Endothelial cell of umbilical vein (primary cell): ENCODE measurements at regions not wholly inside any gene's neighbourhood (a gene's known extent, or its start where the extent isn't known, plus 50 kb on each side); places are given as distances from the start of the nearest gene placed in this dataset.

ENCODE experiments used
- EZH2 ChIP-seq: IDR thresholded peaks from 2 replicates; pipeline ENCODE4 v1.6.1; 2012; ENCODE audit warnings: borderline replicate concordance, low read depth, mild to moderate bottlenecking, moderate library complexity, low read length, inconsistent platforms; ENCODE audit not compliant: severe bottlenecking
- FOS ChIP-seq: IDR thresholded peaks from 2 replicates; pipeline ENCODE4 v1.6.1; 2011; ENCODE audit warnings: mild to moderate bottlenecking, low read length, moderate library complexity, borderline replicate concordance; ENCODE audit not compliant: insufficient read depth
- GATA2 ChIP-seq: IDR thresholded peaks from 2 replicates; pipeline ENCODE4 v1.7.0; 2011; ENCODE audit warnings: low read depth, mild to moderate bottlenecking, moderate library complexity, mixed read lengths, low read length; ENCODE audit not compliant: insufficient read length, insufficient read depth
- JUN ChIP-seq: IDR thresholded peaks from 2 replicates; pipeline ENCODE4 v1.6.1; 2011; ENCODE audit warnings: borderline replicate concordance, low read depth; ENCODE audit not compliant: insufficient read length, insufficient read depth
- MYC ChIP-seq: IDR thresholded peaks from one replicate; pipeline ENCODE4 v1.6.1; 2011; ENCODE audit warnings: mild to moderate bottlenecking, low read depth, low read length
- POLR2A ChIP-seq: IDR thresholded peaks from 2 replicates; pipeline ENCODE4 v1.6.1; 2012; ENCODE audit warnings: low read depth, mild to moderate bottlenecking, control low read depth, low read length
- POLR2AphosphoS5 ChIP-seq: IDR thresholded peaks from 2 replicates; pipeline ENCODE4 v1.6.1; 2012; ENCODE audit warnings: low read depth, mild to moderate bottlenecking, control low read depth, low read length, moderate library complexity; ENCODE audit not compliant: insufficient read depth
- TF ChIP-seq, protein P1 (sequence below), 2 donors: IDR thresholded peaks; 1 replicate in 1 of 2; 2 replicates in 1 of 2; pipeline ENCODE4 v1.5.1; 2011; ENCODE audit warnings: low read length in 2 of 2, mild to moderate bottlenecking in 2 of 2, moderate library complexity in 2 of 2, control low read depth in 1 of 2, inconsistent platforms in 1 of 2, low read depth in 1 of 2; ENCODE audit not compliant: insufficient read depth in 1 of 2; ENCODE audit errors: extremely low read depth in 1 of 2
- TF ChIP-seq, protein P2 (sequence below): IDR thresholded peaks from 2 replicates; pipeline ENCODE4 v1.6.1; 2011; ENCODE audit not compliant: insufficient read depth, insufficient read length

DNA sequence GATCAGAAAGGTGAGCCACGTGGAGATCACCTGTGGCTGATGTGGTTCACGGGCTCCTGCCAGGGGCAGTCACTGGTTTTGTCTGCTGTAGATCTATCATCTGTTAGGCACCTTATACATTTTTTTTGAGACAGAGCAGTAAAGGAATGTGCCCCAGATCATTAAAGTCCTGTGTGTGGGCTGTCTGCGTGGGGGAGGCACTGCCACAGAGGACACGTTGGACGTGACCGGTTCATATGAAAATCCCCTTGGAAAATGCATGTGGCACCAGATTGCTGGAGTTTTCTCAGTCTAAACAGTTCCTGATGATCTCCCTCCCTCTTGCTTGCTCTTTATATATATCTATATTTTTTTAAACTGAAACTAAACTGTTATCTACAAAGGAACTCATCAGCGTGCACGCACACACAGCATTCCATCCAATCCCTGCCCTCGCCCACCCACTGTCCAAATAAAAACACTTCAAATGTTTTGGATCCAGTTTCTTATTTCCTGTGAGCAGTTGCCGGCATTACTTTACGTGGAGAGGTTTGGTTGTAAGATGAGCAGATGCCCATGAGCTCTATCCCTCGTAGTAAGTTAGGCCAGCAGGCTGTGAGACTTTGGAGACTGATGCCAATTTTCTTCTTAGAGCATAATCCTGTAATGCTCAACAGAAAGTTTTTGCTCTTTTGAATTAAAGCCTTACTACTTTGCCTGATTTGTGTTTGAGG is 161.6 kb upstream of the EXOC2 start:
- no peak for TF ChIP-seq POLR2A
- no peak for TF ChIP-seq EZH2
- TF ChIP-seq, protein P1, sequence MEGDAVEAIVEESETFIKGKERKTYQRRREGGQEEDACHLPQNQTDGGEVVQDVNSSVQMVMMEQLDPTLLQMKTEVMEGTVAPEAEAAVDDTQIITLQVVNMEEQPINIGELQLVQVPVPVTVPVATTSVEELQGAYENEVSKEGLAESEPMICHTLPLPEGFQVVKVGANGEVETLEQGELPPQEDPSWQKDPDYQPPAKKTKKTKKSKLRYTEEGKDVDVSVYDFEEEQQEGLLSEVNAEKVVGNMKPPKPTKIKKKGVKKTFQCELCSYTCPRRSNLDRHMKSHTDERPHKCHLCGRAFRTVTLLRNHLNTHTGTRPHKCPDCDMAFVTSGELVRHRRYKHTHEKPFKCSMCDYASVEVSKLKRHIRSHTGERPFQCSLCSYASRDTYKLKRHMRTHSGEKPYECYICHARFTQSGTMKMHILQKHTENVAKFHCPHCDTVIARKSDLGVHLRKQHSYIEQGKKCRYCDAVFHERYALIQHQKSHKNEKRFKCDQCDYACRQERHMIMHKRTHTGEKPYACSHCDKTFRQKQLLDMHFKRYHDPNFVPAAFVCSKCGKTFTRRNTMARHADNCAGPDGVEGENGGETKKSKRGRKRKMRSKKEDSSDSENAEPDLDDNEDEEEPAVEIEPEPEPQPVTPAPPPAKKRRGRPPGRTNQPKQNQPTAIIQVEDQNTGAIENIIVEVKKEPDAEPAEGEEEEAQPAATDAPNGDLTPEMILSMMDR (IDR thresholded peaks at IDR 0.05; ENCODE audit: extremely low read depth in 1 of 2, insufficient read depth in 1 of 2, low read depth in 1 of 2, low read length in 2 of 2) = no peak
- TF ChIP-seq FOS = no peak
- TF ChIP-seq, protein P2, sequence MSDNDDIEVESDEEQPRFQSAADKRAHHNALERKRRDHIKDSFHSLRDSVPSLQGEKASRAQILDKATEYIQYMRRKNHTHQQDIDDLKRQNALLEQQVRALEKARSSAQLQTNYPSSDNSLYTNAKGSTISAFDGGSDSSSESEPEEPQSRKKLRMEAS = no peak
- TF ChIP-seq POLR2AphosphoS5 = no peak
- no peak for TF ChIP-seq MYC
- no peak for TF ChIP-seq JUN
- no peak for TF ChIP-seq GATA2
